ENCODE measurements at regions not wholly inside any gene's neighbourhood (a gene's known extent, or its start where the extent isn't known, plus 50 kb on each side); places are given as distances from the start of the nearest gene placed in this dataset.

- H3K79me2 ChIP-seq (ENCODE audit: low read length), result no peaks in the 10 kb centered on the region
- H3K9ac ChIP-seq (ENCODE audit: low read length), result no peak overlapping the region
- H3K36me3 ChIP-seq (replicated peaks; ENCODE audit: low read depth, low read length), result no peaks in the 10 kb centered on the region
- H4K20me1 ChIP-seq (ENCODE audit: insufficient read depth, low read length), result no peaks in the 10 kb centered on the region
- H3K4me1 ChIP-seq (ENCODE audit: low read length), result no peaks in the 10 kb centered on the region
- TF ChIP-seq EZH2phosphoT487 (IDR thresholded peaks at IDR 0.05; ENCODE audit: low read depth) (no peak), CTCF (IDR thresholded peaks at IDR 0.05; ENCODE audit: low read depth, low read length) (no peak)
- no peak overlapping the region for H2AFZ ChIP-seq (ENCODE audit: low read depth, low read length)
- no peak overlapping the region for H3K4me2 ChIP-seq (ENCODE audit: low read length)
- H3K9me3 ChIP-seq (ENCODE audit: insufficient read depth, low read length), result no peaks in the 10 kb centered on the region
- H3K4me3 ChIP-seq (ENCODE audit: low read length), result no peak overlapping the region
- no peak overlapping the region for H3K27ac ChIP-seq (ENCODE audit: low read length)
- no peaks in the 10 kb centered on the region for H3K27me3 ChIP-seq (ENCODE audit: low read depth, low read length)
Observed at GRCh38 chr5:63043792-63044191, 465.2 kb downstream of the LRRC70 start.

- Histone ChIP-seq H3K4me1 (ENCODE audit: low read length) (no peaks in the 10 kb centered on the region), H3K4me2 (ENCODE audit: low read length) (no peak overlapping the region), H4K20me1 (ENCODE audit: insufficient read depth, low read length) (no peaks in the 10 kb centered on the region), H3K79me2 (ENCODE audit: low read length) (no peaks in the 10 kb centered on the region), H3K27me3 (ENCODE audit: low read depth, low read length) (no peaks in the 10 kb centered on the region), H3K9ac (ENCODE audit: low read length) (no peak overlapping the region), H3K9me3 (ENCODE audit: insufficient read depth, low read length) (no peaks in the 10 kb centered on the region), H3K27ac (ENCODE audit: low read length) (no peak overlapping the region), H3K4me3 (ENCODE audit: low read length) (no peak overlapping the region), H3K36me3 (replicated peaks; ENCODE audit: low read depth, low read length) (no peaks in the 10 kb centered on the region), H2AFZ (ENCODE audit: low read depth, low read length) (no peak overlapping the region)
- TF ChIP-seq EZH2phosphoT487 (IDR thresholded peaks at IDR 0.05; ENCODE audit: low read depth) (no peak), CTCF (IDR thresholded peaks at IDR 0.05; ENCODE audit: low read depth, low read length) (no peak)
Observed at GRCh38 chr5:63032343-63032742, 453.7 kb downstream of the LRRC70 start.

GRCh38 chr5:63029891-63030290 lies 451.3 kb downstream of the LRRC70 start:
- Histone ChIP-seq H3K4me3 (ENCODE audit: low read length) (no peak overlapping the region), H3K9me3 (ENCODE audit: insufficient read depth, low read length) (no peaks in the 10 kb centered on the region), H3K4me2 (ENCODE audit: low read length) (no peak overlapping the region), H3K4me1 (ENCODE audit: low read length) (peaks cover 14% of the 10 kb centered on the region), H2AFZ (ENCODE audit: low read depth, low read length) (no peak overlapping the region), H3K27ac (ENCODE audit: low read length) (no peak overlapping the region), H3K27me3 (ENCODE audit: low read depth, low read length) (no peaks in the 10 kb centered on the region), H4K20me1 (ENCODE audit: insufficient read depth, low read length) (no peaks in the 10 kb centered on the region), H3K36me3 (replicated peaks; ENCODE audit: low read depth, low read length) (no peaks in the 10 kb centered on the region), H3K79me2 (ENCODE audit: low read length) (no peaks in the 10 kb centered on the region), H3K9ac (ENCODE audit: low read length) (no peak overlapping the region)
- TF ChIP-seq CTCF (IDR thresholded peaks at IDR 0.05; ENCODE audit: low read depth, low read length) (no peak), EZH2phosphoT487 (IDR thresholded peaks at IDR 0.05; ENCODE audit: low read depth) (no peak)

- Histone ChIP-seq H3K9me3 (ENCODE audit: insufficient read depth, low read length) (no peaks in the 10 kb centered on the region), H3K27me3 (ENCODE audit: low read depth, low read length) (no peaks in the 10 kb centered on the region), H3K79me2 (ENCODE audit: low read length) (no peaks in the 10 kb centered on the region), H3K27ac (ENCODE audit: low read length) (no peak overlapping the region), H3K4me3 (ENCODE audit: low read length) (no peak overlapping the region), H3K9ac (ENCODE audit: low read length) (no peak overlapping the region), H3K36me3 (replicated peaks; ENCODE audit: low read depth, low read length) (no peaks in the 10 kb centered on the region), H3K4me2 (ENCODE audit: low read length) (peak overlapping the region; percentile 12; the same call in 1 of the 2 replicates), H2AFZ (ENCODE audit: low read depth, low read length) (no peak overlapping the region), H3K4me1 (ENCODE audit: low read length) (peaks cover 41% of the 10 kb centered on the region), H4K20me1 (ENCODE audit: insufficient read depth, low read length) (no peaks in the 10 kb centered on the region)
- TF ChIP-seq EZH2phosphoT487 (IDR thresholded peaks at IDR 0.05; ENCODE audit: low read depth) (no peak), CTCF (IDR thresholded peaks at IDR 0.05; ENCODE audit: low read depth, low read length) (no peak)
Observed at GRCh38 chr5:63025679-63026078, 447.1 kb downstream of the LRRC70 start.
